GM21360 (cell line): ENCODE measurements at regions not wholly inside any gene's neighbourhood (a gene's known extent, or its start where the extent isn't known, plus 50 kb on each side); places are given as distances from the start of the nearest gene placed in this dataset.

Experiments used
- ATAC-seq: cut with Tn5 transposase; IDR thresholded peaks from one replicate; pipeline ENCODE4 v1.9.1; 2021; ENCODE audit warnings: mild to moderate bottlenecking, moderate library complexity; ENCODE audit not compliant: unreplicated experiment

GRCh38 chr12:41778934-41779333, 365.7 kb downstream of the GXYLT1 start:
- ATAC-seq: no peak

- no peak for ATAC-seq
Observed at GRCh38 chr12:41777064-41777790, 367.4 kb downstream of the GXYLT1 start.

GRCh38 chr12:41772478-41772877, 372.2 kb downstream of the GXYLT1 start:
- ATAC-seq: no peak

- no peak for ATAC-seq
Observed at GRCh38 chr12:41769810-41770209, 374.9 kb downstream of the GXYLT1 start.

GRCh38 chr12:41768456-41768855, 376.2 kb downstream of the GXYLT1 start:
- ATAC-seq: no peak

GRCh38 chr12:41762691-41763090, 382.0 kb downstream of the GXYLT1 start:
- ATAC-seq: no peak

- ATAC-seq: no peak
Observed at GRCh38 chr12:41745593-41745992, 399.1 kb downstream of the GXYLT1 start.

- no peak for ATAC-seq
Observed at GRCh38 chr12:41743835-41744234, 400.8 kb downstream of the GXYLT1 start.

- no peak for ATAC-seq
Observed at GRCh38 chr12:41739066-41739465, 405.6 kb downstream of the GXYLT1 start.

GRCh38 chr12:41737423-41737822, 407.3 kb downstream of the GXYLT1 start:
- no peak for ATAC-seq

- no peak for ATAC-seq
Observed at GRCh38 chr12:41736436-41736835, 408.2 kb downstream of the GXYLT1 start.

- no peak for ATAC-seq
Observed at GRCh38 chr12:41731691-41732090, 413.0 kb downstream of the GXYLT1 start.

GRCh38 chr12:41731061-41731460, 413.6 kb downstream of the GXYLT1 start:
- no peak for ATAC-seq

GRCh38 chr12:41724216-41724615, 420.5 kb downstream of the GXYLT1 start:
- no peak for ATAC-seq

GRCh38 chr12:41719214-41719613, 425.5 kb downstream of the GXYLT1 start:
- no peak for ATAC-seq

- no peak for ATAC-seq
Observed at GRCh38 chr12:41715256-41715655, 429.4 kb downstream of the GXYLT1 start.

GRCh38 chr12:41709463-41710285, 435.0 kb downstream of the GXYLT1 start:
- ATAC-seq: no peak

- ATAC-seq: no peak
Observed at GRCh38 chr12:41709012-41709411, 435.7 kb downstream of the GXYLT1 start.

GRCh38 chr12:41706376-41706775, 438.3 kb downstream of the GXYLT1 start:
- ATAC-seq: no peak

- ATAC-seq: no peak
Observed at GRCh38 chr12:41701943-41702601, 442.6 kb downstream of the GXYLT1 start.

- no peak for ATAC-seq
Observed at GRCh38 chr12:41700940-41701339, 443.7 kb downstream of the GXYLT1 start.

GRCh38 chr12:41699658-41700057, 445.0 kb downstream of the GXYLT1 start:
- no peak for ATAC-seq
